Right renal cortex interstitium (tissue), 3 donors: ENCODE measurements at regions not wholly inside any gene's neighbourhood (a gene's known extent, or its start where the extent isn't known, plus 50 kb on each side); places are given as distances from the start of the nearest gene placed in this dataset.

ENCODE experiments used
- DNase-seq, 3 donors: peaks; one replicate each; pipeline ENCODE4 v3.0.0-alpha.2; 2013; ENCODE audit warnings: low read depth in 3 of 3, low spot score in 2 of 3

GRCh38 chr4:173934933-173935620 is 348.4 kb downstream of the FBXO8 start:
- DNase-seq, result no peak

GRCh38 chr4:173934201-173934600 is 349.3 kb downstream of the FBXO8 start:
- DNase-seq, result no peak

- no peak for DNase-seq
Observed at GRCh38 chr4:173932701-173933100, 350.8 kb downstream of the FBXO8 start.

- no peak for DNase-seq
Observed at GRCh38 chr4:173930329-173930967, 353.0 kb downstream of the FBXO8 start.

GRCh38 chr4:173929921-173930320 is 353.5 kb downstream of the FBXO8 start:
- no peak for DNase-seq

- no peak for DNase-seq
Observed at GRCh38 chr4:173924561-173924960, 358.9 kb downstream of the FBXO8 start.

- DNase-seq, result no peak
Observed at GRCh38 chr4:173919861-173920260, 363.6 kb downstream of the FBXO8 start.

- no peak for DNase-seq
Observed at GRCh38 chr4:173919196-173919595, 364.3 kb downstream of the FBXO8 start.

GRCh38 chr4:173917255-173917960 is 366.1 kb downstream of the FBXO8 start:
- DNase-seq, result no peak

GRCh38 chr4:173913496-173913895 is 370.0 kb downstream of the FBXO8 start:
- no peak for DNase-seq

GRCh38 chr4:173912384-173912783 is 371.1 kb downstream of the FBXO8 start:
- no peak for DNase-seq

- no peak for DNase-seq
Observed at GRCh38 chr4:173910891-173911290, 372.6 kb downstream of the FBXO8 start.

- no peak for DNase-seq
Observed at GRCh38 chr4:173909294-173909693, 374.2 kb downstream of the FBXO8 start.

- DNase-seq, result no peak
Observed at GRCh38 chr4:173899813-173900212, 369.8 kb upstream of the HAND2 start.

GRCh38 chr4:173891072-173891471 is 361.0 kb upstream of the HAND2 start:
- no peak for DNase-seq

GRCh38 chr4:173883821-173884220 is 353.8 kb upstream of the HAND2 start:
- no peak for DNase-seq

- DNase-seq, result no peak
Observed at GRCh38 chr4:173880897-173881296, 350.9 kb upstream of the HAND2 start.

GRCh38 chr4:173879509-173879908 is 349.5 kb upstream of the HAND2 start:
- DNase-seq, result no peak

- no peak for DNase-seq
Observed at GRCh38 chr4:173878701-173879100, 348.7 kb upstream of the HAND2 start.

GRCh38 chr4:173871643-173872042 is 341.6 kb upstream of the HAND2 start:
- no peak for DNase-seq

- DNase-seq, result no peak
Observed at GRCh38 chr4:173866322-173867026, 336.4 kb upstream of the HAND2 start.
